Body of pancreas (tissue), 4 donors: ENCODE measurements at regions not wholly inside any gene's neighbourhood (a gene's known extent, or its start where the extent isn't known, plus 50 kb on each side); places are given as distances from the start of the nearest gene placed in this dataset.

Source experiments
- ATAC-seq: fragments of 150-250 bp; one replicate; pipeline ENCODE4 v1.9.1; 2016
- DNase-seq, 4 donors: peaks; one replicate each; pipeline ENCODE4 v3.0.0-alpha.2; 2019
- H3K27ac ChIP-seq, 4 donors: fragments of 200-600 bp; sonication (generic); 1 replicate in 3 of 4; 2 replicates in 1 of 4; pipeline versions ENCODE4 v1.5.1 to v1.6.1; 2016 to 2019; ENCODE audit warnings: mild to moderate bottlenecking in 1 of 4, mixed read lengths in 1 of 4, moderate library complexity in 1 of 4
- H3K27me3 ChIP-seq, 2 donors: fragments of 200-600 bp; sonication (generic); one replicate each; pipeline ENCODE4 v1.6.0; 2016; ENCODE audit warnings: mild to moderate bottlenecking in 1 of 2
- H3K36me3 ChIP-seq, 2 donors: fragments of 200-600 bp; sonication (generic); replicated peaks in 1 of 2; 2 replicates each; pipeline ENCODE4 v1.5.1; 2016; ENCODE audit warnings: low read depth in 2 of 2; ENCODE audit not compliant: insufficient read depth in 1 of 2
- H3K4me1 ChIP-seq: fragments of 200-600 bp; sonication (generic); one replicate; pipeline ENCODE4 v1.6.0; 2016
- H3K4me3 ChIP-seq, 2 donors: fragments of 200-600 bp; sonication (generic); 1 replicate in 1 of 2; 2 replicates in 1 of 2; pipeline ENCODE4 v1.5.1; 2016 to 2019
- H3K9me3 ChIP-seq, 3 donors: fragments of 200-600 bp; sonication (generic); 1 replicate in 2 of 3; 2 replicates in 1 of 3; pipeline ENCODE4 v1.5.1; 2016
- POLR2A ChIP-seq, 3 donors: fragments of 450-650 bp; IDR thresholded peaks; one replicate each; pipeline ENCODE4 v1.6.1; 2016; ENCODE audit warnings: antibody characterized with exemption in 3 of 3, mild to moderate bottlenecking in 2 of 3
- WGBS, 2 donors: methylation state at CpG; one replicate each; pipeline ENCODE4 v1.1.5; 2017; 5-methylcytosine and 5-hydroxymethylcytosine counted together
- intact Hi-C: fragments of 100-400 bp; cut with DNase I; formaldehyde crosslinking; loops from one replicate; pipeline ENCODE4 v1.15.1; 2023
- TF ChIP-seq, protein P1 (sequence below), 7 experiments: fragments of 450-650 bp in 4 of 7; fragments of 200-600 bp in 3 of 7; sonication (generic) in 3 of 7; IDR thresholded peaks; one replicate each; pipeline ENCODE4 v1.5.1; 2016 to 2019; ENCODE audit warnings: antibody characterized with exemption in 7 of 7

DNA sequence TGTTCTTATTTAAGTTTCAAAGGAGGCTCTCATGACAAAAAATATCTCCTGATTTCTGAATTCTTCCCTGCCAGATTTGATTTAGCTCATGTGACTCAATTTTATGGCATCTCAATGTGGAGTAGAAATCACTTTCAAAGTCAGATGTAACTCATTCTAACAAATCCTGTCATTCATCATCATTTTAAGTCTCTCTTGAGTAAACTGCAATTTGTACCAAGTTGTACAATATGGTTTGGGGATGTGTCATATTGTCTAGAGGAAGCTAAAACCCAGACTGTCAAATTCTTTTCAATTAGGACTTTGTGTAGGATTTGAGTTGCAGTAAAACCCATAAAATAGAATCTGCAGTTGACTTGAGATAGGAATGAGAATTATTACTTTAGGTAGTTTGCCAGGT is 2101.0 kb downstream of the NCAM2 start:
- Histone ChIP-seq H3K27me3 (no peaks in the 10 kb centered on the region), H3K36me3 (no peaks in the 10 kb centered on the region), H3K4me3 (no peak overlapping the region), H3K27ac (no peak overlapping the region), H3K9me3 (no peaks in the 10 kb centered on the region), H3K4me1 (no peaks in the 10 kb centered on the region)
- no peak for TF ChIP-seq POLR2A (IDR thresholded peaks at IDR 0.05)
- TF ChIP-seq, protein P1, sequence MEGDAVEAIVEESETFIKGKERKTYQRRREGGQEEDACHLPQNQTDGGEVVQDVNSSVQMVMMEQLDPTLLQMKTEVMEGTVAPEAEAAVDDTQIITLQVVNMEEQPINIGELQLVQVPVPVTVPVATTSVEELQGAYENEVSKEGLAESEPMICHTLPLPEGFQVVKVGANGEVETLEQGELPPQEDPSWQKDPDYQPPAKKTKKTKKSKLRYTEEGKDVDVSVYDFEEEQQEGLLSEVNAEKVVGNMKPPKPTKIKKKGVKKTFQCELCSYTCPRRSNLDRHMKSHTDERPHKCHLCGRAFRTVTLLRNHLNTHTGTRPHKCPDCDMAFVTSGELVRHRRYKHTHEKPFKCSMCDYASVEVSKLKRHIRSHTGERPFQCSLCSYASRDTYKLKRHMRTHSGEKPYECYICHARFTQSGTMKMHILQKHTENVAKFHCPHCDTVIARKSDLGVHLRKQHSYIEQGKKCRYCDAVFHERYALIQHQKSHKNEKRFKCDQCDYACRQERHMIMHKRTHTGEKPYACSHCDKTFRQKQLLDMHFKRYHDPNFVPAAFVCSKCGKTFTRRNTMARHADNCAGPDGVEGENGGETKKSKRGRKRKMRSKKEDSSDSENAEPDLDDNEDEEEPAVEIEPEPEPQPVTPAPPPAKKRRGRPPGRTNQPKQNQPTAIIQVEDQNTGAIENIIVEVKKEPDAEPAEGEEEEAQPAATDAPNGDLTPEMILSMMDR (IDR thresholded peaks at IDR 0.05): no peak
- ATAC-seq (no peak), DNase-seq (no peak)
- intact Hi-C loops: no loop called here

DNA sequence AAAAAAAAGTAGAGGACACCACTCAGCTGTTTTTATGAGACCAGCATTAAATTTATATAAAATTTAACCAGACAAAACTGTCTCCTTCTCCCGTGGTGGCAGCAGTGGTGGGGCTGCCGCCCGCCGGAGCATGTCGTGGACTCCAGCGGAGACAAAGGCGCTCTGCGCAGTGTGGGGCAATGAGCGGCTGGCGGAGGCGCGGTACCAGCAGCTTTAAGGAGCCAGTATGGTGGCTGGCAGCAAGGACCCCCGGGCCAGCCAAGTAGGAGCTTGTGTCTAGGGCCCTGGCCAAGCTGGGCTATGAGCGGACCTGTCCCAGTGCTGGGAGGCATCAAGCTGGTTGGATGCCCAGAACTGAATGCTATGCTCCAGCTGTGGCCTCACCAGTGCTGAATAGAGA is 2102.9 kb downstream of the NCAM2 start:
- no peak for TF ChIP-seq POLR2A (IDR thresholded peaks at IDR 0.05)
- TF ChIP-seq, protein P1 (IDR thresholded peaks at IDR 0.05): no peak
- DNase-seq (no peak), ATAC-seq (no peak)
- no peaks in the 10 kb centered on the region for H3K36me3 ChIP-seq
- H3K4me1 ChIP-seq: no peaks in the 10 kb centered on the region
- no peak overlapping the region for H3K4me3 ChIP-seq
- H3K27ac ChIP-seq: no peak overlapping the region
- intact Hi-C loops: no loop called here
- H3K27me3 ChIP-seq: no peaks in the 10 kb centered on the region
- 90 to 91% methylated on average over 14 of the region's 14 CpGs for WGBS, 2 donors
- no peaks in the 10 kb centered on the region for H3K9me3 ChIP-seq

GRCh38 chr21:23108533-23108932 is 2110.3 kb downstream of the NCAM2 start:
- ATAC-seq: no peak
- Histone ChIP-seq H3K9me3 (no peaks in the 10 kb centered on the region), H3K4me1 (no peaks in the 10 kb centered on the region), H3K4me3 (no peak overlapping the region), H3K27me3 (no peaks in the 10 kb centered on the region), H3K36me3 (no peaks in the 10 kb centered on the region), H3K27ac (no peak overlapping the region)
- intact Hi-C loops: no loop called here
- TF ChIP-seq, protein P1 (IDR thresholded peaks at IDR 0.05): no peak
- no peak for TF ChIP-seq POLR2A (IDR thresholded peaks at IDR 0.05)
- no peak for DNase-seq

DNA sequence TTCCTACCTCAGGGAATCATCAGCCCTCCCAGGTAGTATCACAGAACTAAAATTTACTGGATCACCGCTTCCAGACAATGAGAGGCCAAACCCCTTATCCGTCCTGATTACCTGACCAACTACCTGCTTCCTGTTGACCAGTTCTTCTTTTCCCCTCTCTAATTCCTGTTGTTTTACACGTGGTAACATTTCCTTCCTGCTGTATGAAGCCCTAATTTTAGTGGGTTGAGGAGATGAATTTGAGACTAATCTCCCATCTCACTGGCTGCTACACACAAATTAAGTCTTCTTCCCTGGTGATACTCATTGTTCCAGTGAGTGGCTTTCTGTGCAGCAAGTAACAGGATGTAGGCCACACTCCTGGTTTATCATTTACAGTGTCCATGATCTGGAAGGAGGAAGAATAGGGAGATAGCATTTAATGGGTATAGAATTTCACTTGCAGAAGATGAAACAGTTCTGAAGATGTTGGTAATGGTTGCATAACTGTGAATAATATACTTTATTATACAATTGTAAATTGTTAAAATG is 2112.9 kb downstream of the NCAM2 start:
- no peaks in the 10 kb centered on the region for H3K36me3 ChIP-seq
- H3K4me1 ChIP-seq: no peaks in the 10 kb centered on the region
- TF ChIP-seq, protein P1 (IDR thresholded peaks at IDR 0.05): no peak
- no peak for TF ChIP-seq POLR2A (IDR thresholded peaks at IDR 0.05)
- H3K27ac ChIP-seq: no peak overlapping the region
- intact Hi-C loops: no loop called here
- DNase-seq: no peak
- no peaks in the 10 kb centered on the region for H3K27me3 ChIP-seq
- H3K4me3 ChIP-seq: no peak overlapping the region
- no peaks in the 10 kb centered on the region for H3K9me3 ChIP-seq
- ATAC-seq: no peak
- WGBS, 2 donors: 53 to 56% methylated on average over 3 of the region's 3 CpGs

DNA sequence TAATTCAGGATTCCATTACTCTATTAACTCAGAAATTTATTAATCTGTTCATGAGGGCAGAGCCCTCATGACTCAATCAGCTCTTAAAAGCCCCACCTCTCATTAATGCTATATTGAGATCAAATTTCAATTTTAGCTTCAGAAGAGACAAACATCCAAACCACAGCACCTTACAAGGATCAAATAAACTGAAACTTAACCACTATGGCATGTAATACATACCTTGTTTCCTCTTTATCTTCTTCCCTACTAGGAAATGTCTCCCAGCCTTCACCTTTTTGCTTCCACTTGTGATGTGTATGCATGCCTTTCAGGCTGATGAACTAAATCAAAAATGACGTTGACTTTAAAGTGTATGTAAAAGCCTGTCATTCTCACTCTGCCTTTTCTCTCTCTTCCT is 2121.3 kb downstream of the NCAM2 start:
- intact Hi-C loops: no loop called here
- TF ChIP-seq, protein P1 (IDR thresholded peaks at IDR 0.05): no peak
- TF ChIP-seq POLR2A (IDR thresholded peaks at IDR 0.05): no peak
- no peak for ATAC-seq
- H3K27ac ChIP-seq: no peak overlapping the region
- no peaks in the 10 kb centered on the region for H3K36me3 ChIP-seq
- no peaks in the 10 kb centered on the region for H3K9me3 ChIP-seq
- H3K4me1 ChIP-seq: no peaks in the 10 kb centered on the region
- H3K4me3 ChIP-seq: no peak overlapping the region
- no peak for DNase-seq
- H3K27me3 ChIP-seq: no peaks in the 10 kb centered on the region
- WGBS, 2 donors: 46 to 54% methylated on average over 1 of the region's 1 CpG
